ENCODE measurements at regions not wholly inside any gene's neighbourhood (a gene's known extent, or its start where the extent isn't known, plus 50 kb on each side); places are given as distances from the start of the nearest gene placed in this dataset.

DNA sequence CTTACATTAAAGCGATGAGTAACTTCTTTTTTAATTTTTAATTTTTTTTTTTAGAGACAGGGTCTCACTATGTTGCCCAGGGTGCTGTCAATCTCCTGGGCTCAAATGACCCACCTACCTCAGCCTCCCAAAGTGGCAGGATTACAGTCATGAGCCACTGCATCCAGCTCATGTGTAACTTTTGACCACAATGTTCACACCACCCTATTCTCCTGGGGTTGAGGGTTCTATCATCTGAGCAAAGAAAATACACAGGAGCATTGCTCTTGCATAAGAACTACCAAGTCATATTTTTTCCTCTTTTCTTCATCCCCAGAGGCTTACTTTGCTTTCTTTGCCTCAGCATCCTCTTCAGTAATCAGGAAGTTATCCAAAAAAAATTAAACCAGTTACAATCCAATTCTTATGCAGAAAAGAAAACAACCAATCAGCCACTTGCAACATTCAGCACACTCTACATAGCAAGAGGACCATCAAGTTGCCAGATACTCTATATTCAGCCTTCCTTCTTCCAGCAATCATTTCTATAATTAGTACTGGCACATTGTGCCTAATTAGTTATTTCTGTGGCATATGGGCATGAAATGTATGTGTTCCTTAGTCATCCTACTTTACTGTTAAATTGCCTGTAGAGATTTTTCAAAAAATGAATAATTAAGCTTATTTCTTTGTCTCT is 345.6 kb downstream of the AKAIN1 start:
- Histone ChIP-seq H3K4me3 (no peak overlapping the region), H3K27me3 (ENCODE audit: low read depth) (no peaks in the 10 kb centered on the region), H3K4me1 (no peaks in the 10 kb centered on the region), H3K27ac (replicated peaks) (no peak overlapping the region), H3K9me3 (replicated peaks) (peaks cover 4% of the 10 kb centered on the region), H3K36me3 (no peaks in the 10 kb centered on the region)
- intact Hi-C loops (cut with micrococcal nuclease), result no loop called here
- TF ChIP-seq, protein P1, sequence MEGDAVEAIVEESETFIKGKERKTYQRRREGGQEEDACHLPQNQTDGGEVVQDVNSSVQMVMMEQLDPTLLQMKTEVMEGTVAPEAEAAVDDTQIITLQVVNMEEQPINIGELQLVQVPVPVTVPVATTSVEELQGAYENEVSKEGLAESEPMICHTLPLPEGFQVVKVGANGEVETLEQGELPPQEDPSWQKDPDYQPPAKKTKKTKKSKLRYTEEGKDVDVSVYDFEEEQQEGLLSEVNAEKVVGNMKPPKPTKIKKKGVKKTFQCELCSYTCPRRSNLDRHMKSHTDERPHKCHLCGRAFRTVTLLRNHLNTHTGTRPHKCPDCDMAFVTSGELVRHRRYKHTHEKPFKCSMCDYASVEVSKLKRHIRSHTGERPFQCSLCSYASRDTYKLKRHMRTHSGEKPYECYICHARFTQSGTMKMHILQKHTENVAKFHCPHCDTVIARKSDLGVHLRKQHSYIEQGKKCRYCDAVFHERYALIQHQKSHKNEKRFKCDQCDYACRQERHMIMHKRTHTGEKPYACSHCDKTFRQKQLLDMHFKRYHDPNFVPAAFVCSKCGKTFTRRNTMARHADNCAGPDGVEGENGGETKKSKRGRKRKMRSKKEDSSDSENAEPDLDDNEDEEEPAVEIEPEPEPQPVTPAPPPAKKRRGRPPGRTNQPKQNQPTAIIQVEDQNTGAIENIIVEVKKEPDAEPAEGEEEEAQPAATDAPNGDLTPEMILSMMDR (IDR thresholded peaks at IDR 0.05; ENCODE audit: borderline replicate concordance), result no peak
- no peak for DNase-seq

DNA sequence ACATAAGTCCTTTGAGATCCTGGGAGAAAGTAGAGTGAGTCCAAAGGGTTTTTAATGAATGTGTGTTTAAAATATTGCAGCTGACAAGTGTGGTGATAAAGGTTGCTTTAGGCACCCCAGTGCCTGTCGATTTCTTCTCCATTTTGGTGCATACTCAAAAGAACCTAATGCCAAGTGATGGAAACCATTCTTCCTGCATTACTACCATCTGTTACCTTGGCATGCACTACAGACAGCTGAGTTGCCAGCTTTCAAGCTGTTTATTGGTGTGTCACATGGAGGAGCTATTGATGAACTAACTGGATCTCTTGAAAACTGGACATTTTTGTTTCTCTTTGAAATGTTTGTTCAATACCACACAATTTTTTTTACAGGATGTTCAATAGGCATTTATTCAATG is 350.0 kb downstream of the AKAIN1 start:
- no peaks in the 10 kb centered on the region for H3K36me3 ChIP-seq
- intact Hi-C loops (cut with micrococcal nuclease), result no loop called here
- no peak overlapping the region for H3K4me3 ChIP-seq
- H3K4me1 ChIP-seq, result no peaks in the 10 kb centered on the region
- DNase-seq, result no peak
- H3K27me3 ChIP-seq (ENCODE audit: low read depth), result no peaks in the 10 kb centered on the region
- H3K27ac ChIP-seq (replicated peaks), result no peak overlapping the region
- H3K9me3 ChIP-seq (replicated peaks), result peaks cover 4% of the 10 kb centered on the region
- TF ChIP-seq, protein P1 (IDR thresholded peaks at IDR 0.05; ENCODE audit: borderline replicate concordance), result no peak

DNA sequence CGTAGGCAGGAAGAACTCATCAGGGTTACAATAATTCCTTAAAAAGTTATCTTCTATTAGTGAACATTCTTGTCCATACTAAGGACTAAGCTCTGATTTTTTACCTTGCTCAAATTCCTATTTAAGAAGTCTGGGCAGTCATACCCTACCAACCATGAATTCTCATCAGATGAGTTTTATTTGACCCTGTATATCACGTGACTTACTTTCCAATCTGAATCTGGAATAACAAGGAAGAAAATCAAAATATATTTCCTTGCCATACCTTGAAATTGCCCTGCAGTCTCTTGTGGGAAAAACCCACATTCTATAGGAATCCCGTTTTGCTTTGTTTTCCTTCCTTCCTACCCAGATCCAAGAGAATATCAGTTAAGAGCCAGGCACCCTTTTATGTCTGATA is 352.7 kb downstream of the AKAIN1 start:
- H3K27me3 ChIP-seq (ENCODE audit: low read depth), result no peaks in the 10 kb centered on the region
- no peak overlapping the region for H3K4me3 ChIP-seq
- no peak for DNase-seq
- TF ChIP-seq, protein P1 (IDR thresholded peaks at IDR 0.05; ENCODE audit: borderline replicate concordance), result no peak
- H3K9me3 ChIP-seq (replicated peaks), result peaks cover 4% of the 10 kb centered on the region
- H3K4me1 ChIP-seq, result no peaks in the 10 kb centered on the region
- H3K36me3 ChIP-seq, result no peaks in the 10 kb centered on the region
- intact Hi-C loops (cut with micrococcal nuclease), result no loop called here
- no peak overlapping the region for H3K27ac ChIP-seq (replicated peaks)

DNA sequence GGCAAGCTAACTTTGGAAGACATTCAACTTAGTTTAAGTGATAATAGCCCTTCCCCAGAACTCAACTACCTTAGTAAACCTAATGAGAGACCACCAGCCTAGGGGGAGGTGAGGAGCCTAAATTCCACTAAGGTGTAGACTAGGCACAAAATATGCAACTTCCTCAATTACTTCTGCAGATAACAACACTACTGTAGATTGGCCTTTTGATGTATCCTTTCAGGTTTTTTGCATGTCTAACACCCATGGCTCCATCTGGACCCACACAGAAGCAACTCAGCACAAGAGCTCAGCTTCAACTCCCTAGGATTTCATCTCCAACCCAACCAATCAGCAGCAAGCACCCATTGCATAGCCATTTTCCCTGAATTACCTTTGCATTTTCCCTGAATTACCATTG is 353.3 kb downstream of the AKAIN1 start:
- TF ChIP-seq, protein P1 (IDR thresholded peaks at IDR 0.05; ENCODE audit: borderline replicate concordance), result no peak
- Histone ChIP-seq H3K9me3 (replicated peaks) (peaks cover 4% of the 10 kb centered on the region), H3K27ac (replicated peaks) (no peak overlapping the region), H3K36me3 (no peaks in the 10 kb centered on the region), H3K4me1 (no peaks in the 10 kb centered on the region), H3K27me3 (ENCODE audit: low read depth) (no peaks in the 10 kb centered on the region), H3K4me3 (no peak overlapping the region)
- intact Hi-C loops (cut with micrococcal nuclease), result no loop called here
- no peak for DNase-seq

DNA sequence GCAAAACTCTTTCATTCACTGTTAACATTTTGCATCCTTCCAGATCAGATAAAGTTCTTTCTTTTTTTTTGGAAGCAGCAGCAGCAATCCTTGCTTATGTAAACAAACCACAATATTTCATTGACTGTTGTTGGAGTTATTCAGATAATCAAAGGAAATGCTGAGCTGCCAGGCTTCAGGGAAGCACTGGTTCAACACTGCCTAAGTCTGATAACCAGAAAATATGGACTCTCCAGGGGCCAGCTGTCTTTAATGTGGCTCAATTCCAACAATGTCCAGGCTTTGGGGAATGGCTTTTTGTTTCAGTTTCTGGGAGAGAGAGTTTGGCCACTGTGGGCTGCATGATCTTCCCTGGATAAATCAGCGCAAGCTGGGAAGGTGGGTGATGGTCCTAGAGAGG is 354.3 kb downstream of the AKAIN1 start:
- no peak overlapping the region for H3K4me3 ChIP-seq
- intact Hi-C loops (cut with micrococcal nuclease), result no loop called here
- H3K9me3 ChIP-seq (replicated peaks), result peaks cover 4% of the 10 kb centered on the region
- no peak for DNase-seq
- no peaks in the 10 kb centered on the region for H3K4me1 ChIP-seq
- H3K27me3 ChIP-seq (ENCODE audit: low read depth), result no peaks in the 10 kb centered on the region
- no peak overlapping the region for H3K27ac ChIP-seq (replicated peaks)
- TF ChIP-seq, protein P1 (IDR thresholded peaks at IDR 0.05; ENCODE audit: borderline replicate concordance), result no peak
- H3K36me3 ChIP-seq, result no peaks in the 10 kb centered on the region
